ENCODE measurements at regions not wholly inside any gene's neighbourhood (a gene's known extent, or its start where the extent isn't known, plus 50 kb on each side); places are given as distances from the start of the nearest gene placed in this dataset.
"Not testable (repeated sequence)": the region's sequence is repeated elsewhere in the genome, so short reads cannot be mapped to it uniquely, and the experiment has no call there.

- Histone ChIP-seq H3K79me2 (ENCODE audit: insufficient read depth, low read length) (no peaks in the 10 kb centered on the region), H3K4me1 (ENCODE audit: insufficient read depth, low read length, severe bottlenecking) (no peaks in the 10 kb centered on the region), H2AFZ (ENCODE audit: low read length) (no peak overlapping the region), H4K20me1 (ENCODE audit: insufficient read depth, low read length) (no peaks in the 10 kb centered on the region), H3K4me3 (ENCODE audit: low read depth, low read length, poor library complexity, severe bottlenecking) (no peak overlapping the region), H3K27me3 (ENCODE audit: insufficient read depth, low read length) (no peaks in the 10 kb centered on the region), H3K36me3 (ENCODE audit: insufficient read depth, low read length) (no peaks in the 10 kb centered on the region), H3K9me2 (ENCODE audit: low read depth, low read length) (no peaks in the 10 kb centered on the region), H3K9ac (ENCODE audit: low read length) (no peak overlapping the region), H3K9me3 (ENCODE audit: low read length) (no peaks in the 10 kb centered on the region), H3K27ac (ENCODE audit: low read depth, low read length, poor library complexity, severe bottlenecking) (no peak overlapping the region), H3F3A (ENCODE audit: insufficient read depth, low read length) (no peaks in the 10 kb centered on the region), H3K4me2 (ENCODE audit: low read length) (no peak overlapping the region)
- no peak for TF ChIP-seq EZH2 (IDR thresholded peaks at IDR 0.05; ENCODE audit: borderline replicate concordance, low read length)
- TF ChIP-seq, protein P1, sequence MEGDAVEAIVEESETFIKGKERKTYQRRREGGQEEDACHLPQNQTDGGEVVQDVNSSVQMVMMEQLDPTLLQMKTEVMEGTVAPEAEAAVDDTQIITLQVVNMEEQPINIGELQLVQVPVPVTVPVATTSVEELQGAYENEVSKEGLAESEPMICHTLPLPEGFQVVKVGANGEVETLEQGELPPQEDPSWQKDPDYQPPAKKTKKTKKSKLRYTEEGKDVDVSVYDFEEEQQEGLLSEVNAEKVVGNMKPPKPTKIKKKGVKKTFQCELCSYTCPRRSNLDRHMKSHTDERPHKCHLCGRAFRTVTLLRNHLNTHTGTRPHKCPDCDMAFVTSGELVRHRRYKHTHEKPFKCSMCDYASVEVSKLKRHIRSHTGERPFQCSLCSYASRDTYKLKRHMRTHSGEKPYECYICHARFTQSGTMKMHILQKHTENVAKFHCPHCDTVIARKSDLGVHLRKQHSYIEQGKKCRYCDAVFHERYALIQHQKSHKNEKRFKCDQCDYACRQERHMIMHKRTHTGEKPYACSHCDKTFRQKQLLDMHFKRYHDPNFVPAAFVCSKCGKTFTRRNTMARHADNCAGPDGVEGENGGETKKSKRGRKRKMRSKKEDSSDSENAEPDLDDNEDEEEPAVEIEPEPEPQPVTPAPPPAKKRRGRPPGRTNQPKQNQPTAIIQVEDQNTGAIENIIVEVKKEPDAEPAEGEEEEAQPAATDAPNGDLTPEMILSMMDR (IDR thresholded peaks at IDR 0.05; ENCODE audit: low read length) = no peak
Observed at GRCh38 chr11:60610702-60611101, 88.7 kb upstream of the MS4A8 start.

GRCh38 chr11:60615497-60615896 is 83.9 kb upstream of the MS4A8 start:
- H4K20me1 ChIP-seq (ENCODE audit: insufficient read depth, low read length) = no peaks in the 10 kb centered on the region
- H3K4me1 ChIP-seq (ENCODE audit: insufficient read depth, low read length, severe bottlenecking) = no peaks in the 10 kb centered on the region
- H3K9me2 ChIP-seq (ENCODE audit: low read depth, low read length) = no peaks in the 10 kb centered on the region
- no peaks in the 10 kb centered on the region for H3K9me3 ChIP-seq (ENCODE audit: low read length)
- H3K36me3 ChIP-seq (ENCODE audit: insufficient read depth, low read length) = no peaks in the 10 kb centered on the region
- TF ChIP-seq, protein P1 (IDR thresholded peaks at IDR 0.05; ENCODE audit: low read length) = no peak
- no peak for TF ChIP-seq EZH2 (IDR thresholded peaks at IDR 0.05; ENCODE audit: borderline replicate concordance, low read length)
- no peak overlapping the region for H3K4me2 ChIP-seq (ENCODE audit: low read length)
- H2AFZ ChIP-seq (ENCODE audit: low read length) = no peak overlapping the region
- H3F3A ChIP-seq (ENCODE audit: insufficient read depth, low read length) = no peaks in the 10 kb centered on the region
- H3K27ac ChIP-seq (ENCODE audit: low read depth, low read length, poor library complexity, severe bottlenecking) = no peak overlapping the region
- no peak overlapping the region for H3K4me3 ChIP-seq (ENCODE audit: low read depth, low read length, poor library complexity, severe bottlenecking)
- H3K9ac ChIP-seq (ENCODE audit: low read length) = no peak overlapping the region
- no peaks in the 10 kb centered on the region for H3K27me3 ChIP-seq (ENCODE audit: insufficient read depth, low read length)
- H3K79me2 ChIP-seq (ENCODE audit: insufficient read depth, low read length) = no peaks in the 10 kb centered on the region

DNA sequence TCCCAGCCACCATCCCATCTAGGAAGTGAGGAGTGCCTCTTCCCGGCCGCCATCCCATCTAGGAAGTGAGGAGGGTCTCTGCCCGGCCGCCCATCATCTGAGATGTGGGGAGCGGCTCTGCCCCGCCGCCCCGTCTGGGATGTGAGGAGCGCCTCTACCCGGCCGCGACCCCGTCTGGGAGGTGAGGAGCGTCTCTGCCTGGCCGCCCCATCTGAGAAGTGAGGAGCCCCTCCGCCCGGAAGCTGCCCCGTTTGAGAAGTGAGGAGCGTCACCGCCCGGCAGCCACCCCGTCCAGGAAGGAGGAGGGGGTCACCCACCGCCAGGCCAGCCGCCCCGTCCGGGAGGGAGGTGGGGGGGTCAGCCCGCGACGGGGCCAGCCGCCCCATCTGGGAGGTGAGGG is 77.5 kb upstream of the MS4A8 start:
- H3K4me2 ChIP-seq (ENCODE audit: low read length) = not testable (repeated sequence)

GRCh38 chr11:60622776-60623175 is 76.6 kb upstream of the MS4A8 start:
- not testable (repeated sequence) for H3K9me2 ChIP-seq (ENCODE audit: low read depth, low read length); H4K20me1 ChIP-seq (ENCODE audit: insufficient read depth, low read length); H3K4me3 ChIP-seq (ENCODE audit: low read depth, low read length, poor library complexity, severe bottlenecking); H3K9ac ChIP-seq (ENCODE audit: low read length); H2AFZ ChIP-seq (ENCODE audit: low read length); H3K4me2 ChIP-seq (ENCODE audit: low read length); H3K27ac ChIP-seq (ENCODE audit: low read depth, low read length, poor library complexity, severe bottlenecking); H3K36me3 ChIP-seq (ENCODE audit: insufficient read depth, low read length); H3K27me3 ChIP-seq (ENCODE audit: insufficient read depth, low read length); H3K9me3 ChIP-seq (ENCODE audit: low read length); H3K4me1 ChIP-seq (ENCODE audit: insufficient read depth, low read length, severe bottlenecking); H3K79me2 ChIP-seq (ENCODE audit: insufficient read depth, low read length); H3F3A ChIP-seq (ENCODE audit: insufficient read depth, low read length)

More for the DNA sequence above, 77.5 kb upstream of the MS4A8 start:
- not testable (repeated sequence) for H3K36me3 ChIP-seq (ENCODE audit: insufficient read depth, low read length); H4K20me1 ChIP-seq (ENCODE audit: insufficient read depth, low read length); H3K4me3 ChIP-seq (ENCODE audit: low read depth, low read length, poor library complexity, severe bottlenecking); H3K9me3 ChIP-seq (ENCODE audit: low read length); H3K9me2 ChIP-seq (ENCODE audit: low read depth, low read length); H2AFZ ChIP-seq (ENCODE audit: low read length); H3K27me3 ChIP-seq (ENCODE audit: insufficient read depth, low read length); H3K4me1 ChIP-seq (ENCODE audit: insufficient read depth, low read length, severe bottlenecking); H3K9ac ChIP-seq (ENCODE audit: low read length); H3F3A ChIP-seq (ENCODE audit: insufficient read depth, low read length); H3K79me2 ChIP-seq (ENCODE audit: insufficient read depth, low read length); H3K27ac ChIP-seq (ENCODE audit: low read depth, low read length, poor library complexity, severe bottlenecking)
